Erythroblast (primary cell): ENCODE measurements at regions not wholly inside any gene's neighbourhood (a gene's known extent, or its start where the extent isn't known, plus 50 kb on each side); places are given as distances from the start of the nearest gene placed in this dataset.

Experiments
- GATA1 ChIP-seq: IDR thresholded peaks from 2 replicates; pipeline ENCODE4 v1.6.1; 2011; ENCODE audit warnings: low read depth, mild to moderate bottlenecking, control low read depth, low read length, moderate library complexity
- POLR2A ChIP-seq: IDR thresholded peaks from 2 replicates; pipeline ENCODE4 v1.6.1; 2011; ENCODE audit warnings: mild to moderate bottlenecking, low read length

GRCh38 chr7:118040562-118040961 lies 143.4 kb upstream of the LSM8 start:
- TF ChIP-seq POLR2A = no peak
- no peak for TF ChIP-seq GATA1
